GM12874 (cell line): ENCODE measurements at regions not wholly inside any gene's neighbourhood (a gene's known extent, or its start where the extent isn't known, plus 50 kb on each side); places are given as distances from the start of the nearest gene placed in this dataset.

Source experiments
- CTCF ChIP-seq: IDR thresholded peaks from 2 replicates; pipeline ENCODE4 v1.5.1; 2011; ENCODE audit warnings: low read depth, mild to moderate bottlenecking, control low read depth, low read length, moderate library complexity; ENCODE audit not compliant: insufficient read depth

DNA sequence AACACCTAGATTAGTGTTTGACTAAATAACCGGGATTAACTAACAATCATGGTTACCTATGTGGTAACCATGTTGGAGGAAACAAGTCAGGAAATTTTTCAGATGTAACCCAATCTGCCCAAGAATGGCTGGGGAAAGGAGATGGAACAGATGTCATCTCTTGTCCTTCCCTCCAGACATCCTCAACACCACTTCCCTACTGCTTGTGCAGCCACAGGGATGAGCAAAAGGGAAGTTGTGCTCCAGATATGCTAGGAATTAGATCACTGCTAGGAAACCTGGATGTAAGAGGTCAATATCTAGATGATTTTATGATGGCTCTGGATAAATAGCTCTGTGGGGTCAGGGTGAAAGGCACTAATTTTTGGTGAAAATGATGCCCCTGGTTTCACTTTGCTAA lies 61.3 kb upstream of the ELL2 start:
- no peak for TF ChIP-seq CTCF

DNA sequence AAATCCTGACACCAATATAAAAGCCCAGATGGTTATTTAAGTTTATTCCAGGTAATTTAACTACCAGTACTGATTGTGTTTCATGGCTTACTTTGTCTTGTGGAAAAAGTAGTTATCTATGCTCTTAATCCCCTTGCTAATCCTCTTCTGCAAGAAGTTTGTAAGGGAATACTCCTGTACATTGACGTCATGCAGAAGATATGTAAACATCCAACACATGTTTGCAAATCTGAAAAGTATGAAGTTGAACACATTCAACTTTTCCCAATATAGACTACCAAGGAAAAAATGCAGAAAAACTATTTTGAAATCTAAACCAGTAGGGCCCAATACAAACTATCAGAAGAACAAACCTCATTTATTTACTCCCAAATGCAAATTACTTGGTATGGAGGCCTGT lies 56.3 kb upstream of the ELL2 start:
- TF ChIP-seq CTCF, result no peak

DNA sequence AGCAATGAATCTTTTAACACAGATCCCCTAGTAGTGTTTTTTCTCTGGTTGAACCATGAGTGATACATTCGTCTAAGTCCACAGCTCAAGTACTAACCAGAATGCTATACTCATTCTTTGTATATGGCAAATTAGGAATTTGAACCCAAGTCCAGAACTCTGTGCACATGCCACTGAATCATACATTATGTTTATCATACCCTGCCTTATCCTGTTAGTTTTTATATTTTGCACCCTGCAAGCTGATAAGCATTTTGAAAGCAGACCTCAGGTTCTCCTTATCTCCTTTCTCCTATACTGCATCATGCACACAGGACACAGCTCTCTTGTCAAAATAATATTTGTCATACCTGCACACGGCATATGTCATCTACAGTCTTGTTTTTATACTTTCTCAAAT lies 54.6 kb upstream of the ELL2 start:
- TF ChIP-seq CTCF, result no peak

GRCh38 chr5:96015709-96016108 lies 54.1 kb upstream of the ELL2 start:
- TF ChIP-seq CTCF, result no peak

DNA sequence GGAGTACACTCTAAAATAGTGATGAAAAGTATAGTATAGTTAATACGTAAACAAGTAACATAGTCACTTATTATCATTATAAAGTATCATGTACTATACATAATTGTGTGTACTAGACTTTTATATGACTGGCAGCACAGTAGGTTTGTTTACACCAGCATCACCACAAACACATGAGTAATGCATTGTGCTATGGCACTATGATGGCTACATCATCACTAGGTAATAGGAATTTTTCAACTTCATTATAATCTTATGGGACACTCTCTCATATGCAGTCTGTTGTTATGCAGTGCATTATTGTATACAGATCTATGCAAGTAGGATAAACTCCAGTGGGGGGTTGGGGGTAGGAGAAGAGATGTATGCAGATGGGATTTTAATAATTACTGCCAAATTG lies 52.7 kb upstream of the ELL2 start:
- TF ChIP-seq CTCF, result no peak

GRCh38 chr5:96013254-96013653 lies 51.6 kb upstream of the ELL2 start:
- no peak for TF ChIP-seq CTCF

DNA sequence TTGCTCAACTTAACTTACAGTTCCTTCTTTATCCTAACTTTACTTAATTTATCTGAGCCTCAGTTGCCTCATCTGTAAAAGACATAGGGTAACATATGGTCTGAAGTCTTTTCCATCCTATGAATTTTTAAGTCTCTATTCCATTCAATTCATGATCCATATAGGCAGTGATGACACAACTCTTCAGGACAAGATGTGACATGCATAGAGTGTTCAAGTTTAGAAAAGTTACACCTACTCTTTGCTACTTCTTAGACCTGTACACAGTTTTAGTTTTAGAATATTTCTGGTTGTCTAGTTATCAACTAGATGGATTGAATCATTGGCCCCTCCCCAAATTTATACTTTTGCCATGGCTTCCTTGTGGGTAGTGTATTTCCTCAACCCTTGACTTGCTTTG lies 50.7 kb upstream of the ELL2 start:
- TF ChIP-seq CTCF, result no peak
